GM18873 (cell line): ENCODE measurements at regions not wholly inside any gene's neighbourhood (a gene's known extent, or its start where the extent isn't known, plus 50 kb on each side); places are given as distances from the start of the nearest gene placed in this dataset.

Experiments
- ATAC-seq: cut with Tn5 transposase; IDR thresholded peaks from one replicate; pipeline ENCODE4 v1.9.1; 2021; ENCODE audit warnings: mild to moderate bottlenecking, moderate library complexity, moderate number of reproducible peaks; ENCODE audit not compliant: unreplicated experiment, low FRiP score

GRCh38 chr2:237027712-237028029 lies 58.0 kb upstream of the COPS8 start:
- no peak for ATAC-seq

DNA sequence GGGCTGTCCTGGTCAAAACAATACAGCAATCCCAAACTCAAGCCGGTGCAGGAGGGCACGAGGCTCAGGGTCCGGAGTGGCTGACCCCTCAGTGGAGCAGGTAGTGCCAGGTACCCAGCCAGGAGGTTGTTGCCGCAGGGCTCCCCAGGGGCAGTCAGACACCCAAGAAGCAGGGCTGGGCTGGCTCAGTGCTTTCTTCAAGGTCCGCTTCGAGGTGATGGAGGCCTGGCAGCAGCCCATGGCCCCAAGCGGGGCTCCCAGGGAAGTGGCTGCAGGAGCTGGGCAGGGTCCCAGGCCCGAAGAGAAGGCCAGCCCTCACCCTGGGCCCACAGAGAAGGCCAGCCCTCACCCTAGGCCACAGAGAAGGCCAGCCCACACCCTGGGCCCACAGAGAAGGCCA lies 55.3 kb upstream of the COPS8 start:
- ATAC-seq = no peak

DNA sequence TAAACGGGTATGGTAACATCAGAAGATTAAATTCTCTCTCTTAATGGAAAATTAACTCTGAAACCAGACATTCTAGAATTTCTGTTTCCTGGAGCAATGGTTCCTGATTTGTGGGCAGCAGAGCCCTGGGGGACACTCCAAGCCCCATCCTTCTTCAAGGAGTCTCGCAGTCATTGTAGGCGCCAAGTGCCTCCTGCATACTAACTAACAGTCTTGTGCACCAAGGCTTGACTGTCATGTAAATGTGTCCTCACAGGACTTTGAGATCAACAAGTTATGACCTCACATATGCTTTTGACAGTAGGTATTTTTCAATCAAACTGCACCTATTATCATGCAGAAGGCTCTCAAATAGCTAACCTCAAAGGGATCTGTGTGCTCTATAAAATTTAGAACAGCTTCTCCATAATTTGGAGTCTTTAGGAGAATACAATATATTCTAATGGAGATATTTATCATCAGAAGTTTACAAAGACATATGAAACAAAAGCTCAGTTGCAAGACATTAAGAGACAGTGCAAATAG lies 52.1 kb upstream of the COPS8 start:
- no peak for ATAC-seq

DNA sequence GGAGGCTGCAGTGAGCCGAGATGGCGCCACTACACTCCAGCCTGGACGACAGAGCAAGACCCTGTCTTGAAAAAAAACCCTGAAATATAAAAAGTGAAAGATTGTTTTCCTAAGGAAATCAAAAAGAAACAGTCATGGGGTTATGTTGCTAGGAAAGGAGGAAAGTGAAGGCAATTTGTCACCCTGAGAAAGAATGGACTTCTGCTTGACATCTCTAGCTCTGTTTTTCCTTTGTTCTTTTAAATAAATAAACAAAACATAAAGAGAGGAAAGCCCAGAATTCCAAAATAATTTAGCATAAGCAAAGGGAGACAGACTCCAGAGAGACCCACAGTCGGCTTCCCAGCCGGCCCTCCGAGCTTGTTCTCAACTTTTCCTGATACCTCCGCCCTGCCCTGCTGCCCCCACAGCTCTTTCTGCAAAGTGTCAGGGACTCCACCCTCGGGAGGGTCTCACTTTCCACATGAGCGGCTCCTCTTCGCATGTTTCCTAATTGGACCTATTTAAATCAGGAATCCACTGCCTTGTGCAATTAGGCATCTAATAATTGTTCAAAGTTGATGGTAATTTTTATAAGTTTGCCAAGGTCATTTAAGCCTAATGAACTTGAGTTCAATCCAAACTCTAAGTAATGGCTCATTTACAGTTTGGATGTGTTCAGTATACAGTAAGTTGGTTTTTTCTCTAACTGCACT lies 49.8 kb upstream of the COPS8 start:
- ATAC-seq = no peak
